GM18519 (cell line): ENCODE measurements at regions not wholly inside any gene's neighbourhood (a gene's known extent, or its start where the extent isn't known, plus 50 kb on each side); places are given as distances from the start of the nearest gene placed in this dataset.

Experiments used
- ATAC-seq: cut with Tn5 transposase; IDR thresholded peaks from one replicate; pipeline ENCODE4 v1.9.1; 2021; ENCODE audit warnings: mild to moderate bottlenecking, moderate library complexity; ENCODE audit not compliant: unreplicated experiment, low FRiP score

- no peak for ATAC-seq
Measured at GRCh38 chr12:92007787-92008186, 137.9 kb downstream of the BTG1 start.

- ATAC-seq, result no peak
Measured at GRCh38 chr12:92003701-92004100, 141.9 kb downstream of the BTG1 start.

- no peak for ATAC-seq
Measured at GRCh38 chr12:92002673-92003382, 142.8 kb downstream of the BTG1 start.

- ATAC-seq, result no peak
Measured at GRCh38 chr12:92002195-92002649, 143.4 kb downstream of the BTG1 start.

GRCh38 chr12:92000597-92000996 is 145.0 kb downstream of the BTG1 start:
- no peak for ATAC-seq

GRCh38 chr12:91999823-92000222 is 145.8 kb downstream of the BTG1 start:
- ATAC-seq, result no peak

- no peak for ATAC-seq
Measured at GRCh38 chr12:91998316-91998715, 147.3 kb downstream of the BTG1 start.

GRCh38 chr12:91994208-91994797 is 151.3 kb downstream of the BTG1 start:
- no peak for ATAC-seq

- ATAC-seq, result no peak
Measured at GRCh38 chr12:91993287-91994017, 152.2 kb downstream of the BTG1 start.

- no peak for ATAC-seq
Measured at GRCh38 chr12:91991399-91992187, 154.1 kb downstream of the BTG1 start.

- ATAC-seq, result no peak
Measured at GRCh38 chr12:91990525-91990924, 155.1 kb downstream of the BTG1 start.

GRCh38 chr12:91989143-91989542 is 156.5 kb downstream of the BTG1 start:
- ATAC-seq, result no peak

GRCh38 chr12:91988086-91988923 is 157.3 kb downstream of the BTG1 start:
- ATAC-seq, result no peak

GRCh38 chr12:91986084-91986483 is 159.6 kb downstream of the BTG1 start:
- ATAC-seq, result no peak

- no peak for ATAC-seq
Measured at GRCh38 chr12:91985002-91985787, 160.5 kb downstream of the BTG1 start.

GRCh38 chr12:91984556-91984955 is 161.1 kb downstream of the BTG1 start:
- no peak for ATAC-seq

- ATAC-seq, result no peak
Measured at GRCh38 chr12:91983935-91984334, 161.7 kb downstream of the BTG1 start.

- no peak for ATAC-seq
Measured at GRCh38 chr12:91982946-91983345, 162.7 kb downstream of the BTG1 start.

GRCh38 chr12:91980389-91980821 is 165.2 kb downstream of the BTG1 start:
- ATAC-seq, result no peak
